Endometrial microvascular endothelial cells (primary cell): ENCODE measurements at regions not wholly inside any gene's neighbourhood (a gene's known extent, or its start where the extent isn't known, plus 50 kb on each side); places are given as distances from the start of the nearest gene placed in this dataset.

ENCODE experiments used
- in situ Hi-C: cut with HindIII; loops from 2 replicates; pipeline ENCODE4 v1.10.0; 2017; ENCODE audit warnings: low sequenced_read_pairs, low pct_unique_long_range_greater_than_20kb; ENCODE audit errors: inconsistent ontology term

GRCh38 chr2:11060376-11061169 is 94.7 kb upstream of the SLC66A3 start:
- in situ Hi-C loops: loop anchor here (10.0 kb wide), 1 partner anchor 56 kb away; no protein-coding TSS in a partner anchor

GRCh38 chr2:11065833-11066485 is 89.3 kb upstream of the SLC66A3 start:
- in situ Hi-C loops: loop anchor here (10.0 kb wide), 1 partner anchor 61 kb away; no protein-coding TSS in a partner anchor

GRCh38 chr2:11067221-11068078 is 87.8 kb upstream of the SLC66A3 start:
- in situ Hi-C loops: loop anchor here (10.0 kb wide), 1 partner anchor 63 kb away; no protein-coding TSS in a partner anchor

- in situ Hi-C loops: loop anchor here (10.0 kb wide), 1 partner anchor 63 kb away; no protein-coding TSS in a partner anchor
These were observed 87.1 kb upstream of the SLC66A3 start for GRCh38 chr2:11068079-11068741.

GRCh38 chr2:11068856-11069526 is 86.3 kb upstream of the SLC66A3 start:
- in situ Hi-C loops: loop anchor here (10.0 kb wide), 1 partner anchor 64 kb away; no protein-coding TSS in a partner anchor

- in situ Hi-C loops: loop anchor here (10.0 kb wide), 1 partner anchor 65 kb away; no protein-coding TSS in a partner anchor
These were observed 85.6 kb upstream of the SLC66A3 start for GRCh38 chr2:11069566-11070185.

- in situ Hi-C loops: no loop called here
These were observed 84.1 kb upstream of the SLC66A3 start for GRCh38 chr2:11071211-11071610.

- in situ Hi-C loops: no loop called here
These were observed 83.3 kb upstream of the SLC66A3 start for GRCh38 chr2:11071939-11072338.

GRCh38 chr2:11072550-11072949 is 82.7 kb upstream of the SLC66A3 start:
- in situ Hi-C loops: no loop called here

- in situ Hi-C loops: no loop called here
These were observed 82.0 kb upstream of the SLC66A3 start for GRCh38 chr2:11073251-11073650.

GRCh38 chr2:11073776-11074175 is 81.5 kb upstream of the SLC66A3 start:
- in situ Hi-C loops: no loop called here

- in situ Hi-C loops: no loop called here
These were observed 80.9 kb upstream of the SLC66A3 start for GRCh38 chr2:11074246-11074820.

- in situ Hi-C loops: no loop called here
These were observed 80.0 kb upstream of the SLC66A3 start for GRCh38 chr2:11075221-11075620.

- in situ Hi-C loops: no loop called here
These were observed 77.9 kb upstream of the SLC66A3 start for GRCh38 chr2:11077411-11077810.

GRCh38 chr2:11079136-11079824 is 76.0 kb upstream of the SLC66A3 start:
- in situ Hi-C loops: no loop called here

GRCh38 chr2:11080253-11081115 is 74.8 kb upstream of the SLC66A3 start:
- in situ Hi-C loops: no loop called here
